ENCODE measurements at regions not wholly inside any gene's neighbourhood (a gene's known extent, or its start where the extent isn't known, plus 50 kb on each side); places are given as distances from the start of the nearest gene placed in this dataset.
"Not testable (repeated sequence)": the region's sequence is repeated elsewhere in the genome, so short reads cannot be mapped to it uniquely, and the experiment has no call there.

DNA sequence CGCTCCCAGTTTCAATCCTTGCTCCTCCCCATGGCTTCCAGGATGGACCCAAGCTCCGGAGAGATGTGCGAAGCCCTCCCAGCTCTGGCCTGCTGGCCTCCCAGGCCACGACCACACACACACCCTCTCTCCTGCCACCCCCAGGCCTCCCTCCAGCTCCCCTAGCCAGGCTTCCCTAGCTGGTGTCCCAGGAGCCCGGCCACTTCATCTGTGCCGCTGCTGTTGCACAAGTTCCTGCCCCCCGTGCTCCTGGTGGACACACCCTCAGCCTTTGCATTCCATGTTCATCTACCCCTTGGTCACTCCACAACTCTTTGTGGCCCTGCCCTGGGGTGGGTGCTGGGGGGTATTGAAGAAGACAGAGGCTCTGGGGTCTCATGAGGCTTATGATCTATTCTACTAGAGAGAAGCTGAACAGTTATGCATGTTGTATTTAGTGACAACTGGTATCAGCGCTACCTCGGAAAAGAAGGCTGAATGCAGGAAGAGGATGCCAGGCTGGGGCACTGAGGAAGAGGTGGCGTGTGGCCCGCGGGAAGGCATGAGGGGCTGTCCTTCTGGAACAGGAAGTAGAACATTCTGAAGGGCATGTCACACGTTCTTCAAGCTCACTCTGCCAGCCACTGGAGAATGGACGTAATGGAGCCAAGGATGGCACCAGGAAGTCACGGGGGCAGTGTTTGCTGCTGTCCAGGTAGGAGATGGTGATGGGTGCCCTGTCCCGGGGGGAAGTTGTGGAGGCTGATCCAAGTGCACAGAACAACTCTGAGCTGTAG is 172.4 kb downstream of the PSMG1 start:
- Histone ChIP-seq H3K27ac (no peak overlapping the region), H3K4me3 (no peak overlapping the region), H3K9me3 (replicated peaks) (no peaks in the 10 kb centered on the region), H3K36me3 (no peaks in the 10 kb centered on the region), H3K27me3 (replicated peaks) (no peaks in the 10 kb centered on the region), H3K4me1 (replicated peaks) (peaks cover 35% of the 10 kb centered on the region)
- no peak for DNase-seq (ENCODE audit: low read depth in 1 of 2, low spot score in 2 of 2)

DNA sequence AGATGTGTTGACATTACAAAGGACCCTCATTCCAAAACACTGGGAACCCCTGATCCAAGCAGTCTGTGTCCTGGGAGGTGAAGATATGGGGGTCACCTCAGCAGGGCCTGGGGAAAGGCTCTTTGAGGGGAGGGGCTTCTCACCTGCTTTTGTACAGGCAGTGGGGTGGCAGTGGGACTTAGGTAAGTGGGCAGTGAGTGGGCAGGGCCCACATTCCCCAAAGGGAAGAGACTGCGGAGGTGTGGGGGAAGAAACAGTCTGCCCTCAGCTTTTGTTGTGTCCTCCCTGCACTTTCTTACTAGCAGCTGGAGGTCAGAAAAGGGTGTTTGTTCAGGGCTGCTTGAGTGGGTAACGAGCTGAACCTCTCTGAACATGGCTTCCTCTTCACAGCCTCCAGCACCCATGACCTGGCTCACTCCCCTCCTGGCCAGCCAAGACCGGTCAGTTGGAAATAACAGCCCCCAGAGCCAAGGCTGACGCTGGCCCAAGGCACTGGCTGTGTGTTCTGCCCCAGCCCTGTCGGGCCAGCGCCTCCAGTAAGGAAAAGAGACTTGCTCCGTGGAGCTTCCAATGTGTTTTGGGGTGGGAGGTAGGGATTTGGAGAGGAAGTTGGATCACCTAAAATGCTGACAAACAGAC is 173.5 kb downstream of the PSMG1 start:
- Histone ChIP-seq H3K36me3 (no peaks in the 10 kb centered on the region), H3K27ac (no peak overlapping the region), H3K4me3 (no peak overlapping the region), H3K4me1 (replicated peaks) (peaks cover 36% of the 10 kb centered on the region), H3K27me3 (replicated peaks) (no peaks in the 10 kb centered on the region), H3K9me3 (replicated peaks) (no peaks in the 10 kb centered on the region)
- no peak for DNase-seq (ENCODE audit: low read depth in 1 of 2, low spot score in 2 of 2)

DNA sequence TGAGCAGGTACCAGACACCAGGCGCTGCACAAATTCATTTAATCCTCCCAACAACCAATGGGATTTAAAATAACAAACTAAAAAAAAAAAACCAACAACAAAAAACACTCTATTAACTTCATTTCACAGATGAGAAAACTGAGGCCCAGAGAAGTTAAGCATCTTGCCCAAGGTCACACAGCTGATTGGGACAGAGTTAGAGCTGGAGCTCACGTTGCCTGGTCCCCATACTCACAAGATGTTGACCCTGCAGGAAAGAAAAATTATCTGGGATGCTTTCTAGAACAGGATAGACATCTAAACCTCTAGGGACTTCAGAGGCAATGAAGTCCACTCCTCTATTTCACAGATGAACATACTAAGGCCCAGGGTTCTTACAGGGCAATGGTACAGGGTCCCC is 175.3 kb downstream of the PSMG1 start:
- no peaks in the 10 kb centered on the region for H3K36me3 ChIP-seq
- no peaks in the 10 kb centered on the region for H3K27me3 ChIP-seq (replicated peaks)
- H3K27ac ChIP-seq = no peak overlapping the region
- H3K9me3 ChIP-seq (replicated peaks) = no peaks in the 10 kb centered on the region
- DNase-seq (ENCODE audit: low read depth in 1 of 2, low spot score in 2 of 2) = no peak
- peaks cover 39% of the 10 kb centered on the region for H3K4me1 ChIP-seq (replicated peaks)
- no peak overlapping the region for H3K4me3 ChIP-seq

DNA sequence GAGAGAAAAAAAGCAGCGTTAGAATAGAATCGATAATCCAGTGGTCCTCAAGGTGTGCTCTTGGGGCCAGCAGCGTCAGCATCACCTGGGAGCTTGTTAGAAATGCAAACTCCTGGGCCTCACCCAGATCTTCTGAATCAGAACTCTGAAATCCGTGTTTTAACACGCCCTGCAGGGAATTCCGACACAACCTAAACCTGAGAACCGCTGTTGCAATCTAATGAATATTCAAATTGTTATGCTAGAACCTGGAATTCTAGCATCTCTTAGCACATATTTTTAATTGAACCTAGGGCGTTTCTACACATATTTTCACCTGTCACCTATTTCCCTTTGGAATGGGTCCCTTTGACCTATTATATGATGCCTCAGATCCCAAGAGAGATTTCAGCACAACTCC is 175.7 kb downstream of the PSMG1 start:
- Histone ChIP-seq H3K36me3 (no peaks in the 10 kb centered on the region), H3K4me1 (replicated peaks) (peaks cover 39% of the 10 kb centered on the region), H3K4me3 (no peak overlapping the region), H3K27me3 (replicated peaks) (no peaks in the 10 kb centered on the region), H3K27ac (no peak overlapping the region), H3K9me3 (replicated peaks) (no peaks in the 10 kb centered on the region)
- DNase-seq (ENCODE audit: low read depth in 1 of 2, low spot score in 2 of 2) = no peak

DNA sequence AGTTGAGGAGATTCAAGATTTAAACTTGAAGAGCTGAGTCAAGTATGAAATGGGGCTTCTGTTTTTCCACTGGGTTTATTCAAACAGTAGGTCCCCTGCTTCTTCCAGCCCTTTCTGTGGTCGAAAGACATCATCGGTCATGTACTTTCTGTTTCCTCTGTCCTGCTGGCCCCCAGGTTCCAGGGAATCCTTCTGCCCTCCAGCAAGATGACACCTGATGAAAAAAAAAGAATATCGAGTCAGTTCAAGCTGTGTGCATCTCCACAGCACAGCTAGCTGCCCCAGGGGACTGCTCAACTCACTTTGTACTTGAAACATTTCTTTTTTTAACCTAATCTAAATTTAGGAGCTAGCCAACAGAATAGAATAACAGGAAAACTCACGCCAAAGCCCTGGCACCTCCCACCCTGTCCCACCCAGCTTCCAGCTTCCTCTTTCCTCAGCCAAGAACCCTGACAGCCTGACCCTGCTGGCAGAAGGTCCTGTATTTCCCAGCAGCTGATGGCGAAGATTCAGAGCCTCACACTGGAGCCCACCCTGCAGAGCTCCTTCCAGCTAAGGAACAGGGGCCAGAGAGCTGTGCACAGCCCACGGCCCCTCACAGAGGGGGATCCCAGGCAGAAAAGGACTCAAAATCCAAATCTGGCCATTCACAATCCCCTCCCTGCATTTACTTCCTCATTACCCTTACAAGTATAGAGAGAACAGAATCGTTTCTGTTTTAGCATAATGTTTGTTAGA is 176.5 kb downstream of the PSMG1 start:
- DNase-seq (ENCODE audit: low read depth in 1 of 2, low spot score in 2 of 2) = no peak

DNA sequence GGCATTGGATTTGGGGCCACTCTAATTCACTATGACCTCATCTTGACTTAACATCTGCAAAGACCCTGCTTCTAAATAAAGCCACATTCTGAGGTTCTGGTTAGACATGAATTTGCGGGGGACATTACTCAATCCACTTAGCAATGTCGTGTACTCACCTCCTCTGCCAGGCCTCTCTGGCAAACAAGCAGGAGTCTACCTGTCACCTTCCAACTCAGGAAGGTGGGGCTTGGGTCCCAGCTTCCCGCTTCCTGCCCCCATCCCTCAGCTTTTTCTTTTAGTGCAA is 177.8 kb downstream of the PSMG1 start:
- H3K27me3 ChIP-seq (replicated peaks) = no peaks in the 10 kb centered on the region
- no peak for DNase-seq (ENCODE audit: low read depth in 1 of 2, low spot score in 2 of 2)
- no peak overlapping the region for H3K4me3 ChIP-seq
- no peak overlapping the region for H3K27ac ChIP-seq
- peaks cover 49% of the 10 kb centered on the region for H3K4me1 ChIP-seq (replicated peaks)
- H3K9me3 ChIP-seq (replicated peaks) = no peaks in the 10 kb centered on the region
- H3K36me3 ChIP-seq = no peaks in the 10 kb centered on the region

More for the DNA sequence above, 176.5 kb downstream of the PSMG1 start:
- peaks cover 39% of the 10 kb centered on the region for H3K4me1 ChIP-seq (replicated peaks)
- no peaks in the 10 kb centered on the region for H3K36me3 ChIP-seq
- H3K27me3 ChIP-seq (replicated peaks) = no peaks in the 10 kb centered on the region
- H3K9me3 ChIP-seq (replicated peaks) = no peaks in the 10 kb centered on the region
- H3K27ac ChIP-seq = no peak overlapping the region; the same call in 1 of the 2 replicates
- H3K4me3 ChIP-seq = no peak overlapping the region

DNA sequence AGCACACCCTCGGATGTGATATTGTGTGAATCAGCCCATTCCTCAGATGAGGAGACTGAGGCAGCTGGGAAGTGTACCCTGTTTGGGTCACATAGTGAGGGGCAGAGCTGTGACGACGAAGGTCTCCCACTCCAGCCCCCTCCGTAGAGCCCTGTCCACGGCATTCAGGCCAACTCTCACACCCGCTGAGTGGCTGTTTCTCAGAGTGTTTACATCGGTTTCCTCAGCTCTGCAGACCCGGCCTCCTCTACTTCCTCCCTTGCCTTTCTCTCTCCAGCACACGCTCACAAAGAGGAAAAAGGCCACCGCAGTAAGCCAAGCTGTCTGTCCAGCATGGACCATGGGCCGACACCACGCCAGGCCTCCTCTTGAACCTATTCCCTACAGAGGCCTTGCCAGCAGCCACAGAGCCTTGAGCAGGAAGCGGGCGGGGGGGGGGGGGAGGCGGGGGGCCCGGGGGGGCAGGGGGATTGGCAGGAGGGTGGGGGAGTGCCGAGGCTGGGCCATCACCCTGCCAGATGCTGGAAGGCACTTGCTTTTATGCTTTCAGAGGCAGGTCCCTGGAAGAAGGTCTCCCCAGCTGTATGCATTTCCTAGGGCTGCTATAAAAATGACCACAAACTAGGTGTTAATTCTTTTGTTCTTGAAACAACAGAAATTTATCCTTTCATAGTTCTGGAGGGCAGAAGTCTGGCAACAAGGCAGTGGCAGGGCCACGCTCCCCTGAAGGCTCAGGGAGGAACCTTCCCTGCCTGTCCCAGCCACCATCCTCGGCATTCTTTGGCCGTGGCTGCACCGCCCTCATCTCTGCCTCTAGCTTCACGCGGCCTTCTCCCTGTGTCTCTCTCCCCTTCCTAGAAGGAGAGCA is 178.4 kb downstream of the PSMG1 start:
- Histone ChIP-seq H3K27ac (no peak overlapping the region), H3K4me3 (no peak overlapping the region), H3K9me3 (replicated peaks) (no peaks in the 10 kb centered on the region), H3K4me1 (replicated peaks) (peaks cover 53% of the 10 kb centered on the region), H3K36me3 (no peaks in the 10 kb centered on the region), H3K27me3 (replicated peaks) (no peaks in the 10 kb centered on the region)
- peak in 1 of 2 experiments; percentile 34 for DNase-seq (ENCODE audit: low read depth in 1 of 2, low spot score in 2 of 2)

DNA sequence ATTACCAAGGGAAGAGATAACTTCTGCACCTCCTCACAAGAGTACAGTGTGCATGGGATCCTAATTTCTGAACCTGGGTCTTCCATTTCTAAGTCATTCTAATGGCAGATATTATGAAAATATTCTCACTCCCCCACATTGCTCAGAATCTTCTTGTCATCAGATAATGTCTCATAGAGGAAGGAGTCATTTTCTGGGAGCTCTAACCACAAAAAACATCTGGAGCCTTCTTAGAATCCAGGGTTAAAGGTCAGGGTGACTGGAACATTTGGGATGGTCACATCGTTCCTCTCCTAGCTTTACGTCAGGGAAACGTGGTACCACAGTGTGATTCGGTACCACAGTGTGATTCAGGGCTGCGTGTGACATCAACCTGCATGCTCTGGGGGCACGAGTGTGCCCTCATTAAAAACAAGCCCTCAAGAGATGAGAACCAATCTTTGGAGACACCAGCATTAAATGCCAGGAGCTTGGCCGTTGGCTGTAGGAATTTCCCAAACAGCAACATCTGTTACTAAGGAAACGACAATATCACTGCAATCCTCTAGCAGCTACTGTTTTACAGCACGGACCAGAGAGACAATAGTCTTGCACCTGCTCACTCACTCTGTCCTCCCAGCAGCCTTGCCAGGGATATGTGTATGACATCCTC is 179.1 kb downstream of the PSMG1 start:
- H3K27me3 ChIP-seq (replicated peaks) = no peaks in the 10 kb centered on the region
- no peak overlapping the region for H3K27ac ChIP-seq
- no peak overlapping the region for H3K4me3 ChIP-seq
- no peak for DNase-seq (ENCODE audit: low read depth in 1 of 2, low spot score in 2 of 2)
- H3K9me3 ChIP-seq (replicated peaks) = no peaks in the 10 kb centered on the region
- H3K36me3 ChIP-seq = no peaks in the 10 kb centered on the region
- peaks cover 53% of the 10 kb centered on the region for H3K4me1 ChIP-seq (replicated peaks)

DNA sequence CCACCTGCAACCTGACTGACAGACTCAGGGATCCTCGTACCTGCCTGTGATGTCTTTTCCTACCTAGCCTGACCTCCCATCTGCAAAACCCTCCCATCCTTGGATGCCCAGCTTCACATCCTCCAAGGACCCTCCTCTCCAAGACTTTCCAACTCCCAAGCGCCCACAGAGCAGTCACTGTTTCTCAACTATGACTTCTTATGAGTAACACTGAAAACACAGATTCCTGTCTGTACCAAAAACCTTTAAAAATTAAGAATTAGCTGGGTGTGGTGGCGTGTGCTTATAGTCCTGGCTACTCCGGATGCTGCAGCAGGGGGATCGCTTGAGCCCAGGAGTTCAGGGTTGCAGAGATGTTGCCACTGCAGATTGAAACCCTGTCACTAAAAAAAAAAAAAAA is 181.9 kb downstream of the PSMG1 start:
- DNase-seq (ENCODE audit: low read depth in 1 of 2, low spot score in 2 of 2) = no peak
- no peaks in the 10 kb centered on the region for H3K27me3 ChIP-seq (replicated peaks)
- H3K4me1 ChIP-seq (replicated peaks) = peaks cover 41% of the 10 kb centered on the region
- no peak overlapping the region for H3K27ac ChIP-seq
- no peaks in the 10 kb centered on the region for H3K36me3 ChIP-seq
- no peaks in the 10 kb centered on the region for H3K9me3 ChIP-seq (replicated peaks)
- no peak overlapping the region for H3K4me3 ChIP-seq

DNA sequence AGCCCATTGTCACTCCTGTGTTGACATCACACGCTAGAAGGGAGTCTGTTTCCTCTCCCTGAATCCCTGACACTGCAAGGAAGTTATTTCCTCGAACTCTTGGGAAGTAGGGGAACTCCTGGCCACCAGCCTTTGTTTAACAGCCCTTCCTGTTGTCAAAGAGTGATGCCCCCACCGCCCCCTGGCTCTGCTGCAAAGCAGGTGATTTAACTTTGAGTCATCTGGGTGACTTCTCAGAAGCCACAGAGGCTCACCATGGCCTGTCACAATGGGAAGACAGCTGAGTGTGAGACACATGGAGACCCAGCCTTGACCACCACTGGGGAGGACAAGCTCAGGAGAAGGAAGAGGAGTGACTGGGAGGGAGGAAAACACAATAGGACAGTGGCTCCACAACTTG is 182.8 kb downstream of the PSMG1 start:
- H3K9me3 ChIP-seq (replicated peaks) = no peaks in the 10 kb centered on the region
- H3K27me3 ChIP-seq (replicated peaks) = no peaks in the 10 kb centered on the region
- H3K36me3 ChIP-seq = no peaks in the 10 kb centered on the region
- no peak overlapping the region for H3K27ac ChIP-seq
- no peak overlapping the region for H3K4me3 ChIP-seq
- peaks cover 33% of the 10 kb centered on the region for H3K4me1 ChIP-seq (replicated peaks)
- DNase-seq (ENCODE audit: low read depth in 1 of 2, low spot score in 2 of 2) = peak; percentile 66 to 84

DNA sequence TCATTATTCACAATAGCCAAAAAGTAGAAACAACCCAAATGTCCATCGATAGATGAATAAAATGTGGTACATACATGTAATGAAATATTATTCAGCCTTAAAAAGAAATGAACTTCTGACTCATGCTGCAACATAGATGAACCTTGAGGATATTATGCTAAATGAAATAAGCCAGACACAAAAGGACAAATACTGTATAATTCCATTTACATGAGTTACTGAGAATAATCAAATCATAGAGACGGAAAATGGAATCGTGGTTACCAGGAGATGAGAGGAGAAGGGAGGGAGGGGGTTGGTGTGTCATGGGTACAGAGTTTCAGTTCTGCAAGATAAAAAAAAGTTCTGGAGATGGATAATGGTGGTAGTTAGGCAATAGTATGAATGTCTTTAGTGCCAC is 184.1 kb downstream of the PSMG1 start:
- H3K9me3 ChIP-seq (replicated peaks) = no peaks in the 10 kb centered on the region
- H3K36me3 ChIP-seq = no peaks in the 10 kb centered on the region
- no peak overlapping the region for H3K4me3 ChIP-seq
- H3K27me3 ChIP-seq (replicated peaks) = no peaks in the 10 kb centered on the region
- DNase-seq (ENCODE audit: low read depth in 1 of 2, low spot score in 2 of 2) = no peak
- peaks cover 23% of the 10 kb centered on the region for H3K4me1 ChIP-seq (replicated peaks)
- no peak overlapping the region for H3K27ac ChIP-seq

DNA sequence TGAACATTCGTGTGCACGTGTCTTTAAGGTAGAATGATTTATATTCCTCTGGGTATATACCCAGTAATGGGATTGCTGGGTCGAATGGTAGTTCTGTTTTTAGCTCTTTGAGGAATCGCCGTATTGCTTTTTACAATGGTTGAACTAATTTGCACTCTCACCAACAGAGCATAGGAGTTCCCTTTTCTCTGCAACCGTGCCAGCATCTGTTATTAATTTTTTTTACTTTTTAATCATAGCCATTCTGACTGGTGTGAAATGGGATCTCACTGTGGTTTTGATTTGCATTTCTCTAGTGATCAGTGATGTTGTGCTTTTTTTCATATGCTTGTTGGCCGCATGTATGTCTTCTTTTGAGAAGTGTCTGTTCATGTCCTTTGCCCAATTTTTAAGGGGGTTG is 185.0 kb downstream of the PSMG1 start:
- not testable (repeated sequence) for H3K36me3 ChIP-seq; H3K27ac ChIP-seq; H3K27me3 ChIP-seq (replicated peaks); DNase-seq (ENCODE audit: low read depth in 1 of 2, low spot score in 2 of 2); H3K4me3 ChIP-seq; H3K9me3 ChIP-seq (replicated peaks)
- H3K4me1 ChIP-seq (replicated peaks) = peaks cover 26% of the 10 kb centered on the region

DNA sequence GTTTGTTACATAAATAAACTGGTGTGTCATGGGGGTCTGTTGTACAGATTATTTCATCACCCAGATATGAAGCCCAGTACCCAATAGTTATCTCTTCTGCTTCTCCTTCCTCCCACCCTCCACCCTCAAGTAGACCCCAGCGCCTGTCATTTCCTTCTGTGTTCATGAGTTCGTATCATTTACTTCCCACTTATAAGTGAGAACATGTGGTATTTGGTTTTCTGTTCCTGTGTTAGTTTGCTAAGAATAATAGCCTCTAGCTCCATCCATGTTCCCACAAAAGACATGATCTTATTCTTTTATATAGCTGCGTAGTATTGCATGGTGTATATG is 185.4 kb downstream of the PSMG1 start:
- H3K27ac ChIP-seq; H3K9me3 ChIP-seq (replicated peaks); H3K27me3 ChIP-seq (replicated peaks); H3K36me3 ChIP-seq; DNase-seq (ENCODE audit: low read depth in 1 of 2, low spot score in 2 of 2); H3K4me3 ChIP-seq: not testable (repeated sequence)
- peaks cover 31% of the 10 kb centered on the region for H3K4me1 ChIP-seq (replicated peaks)
